ENCODE measurements at regions not wholly inside any gene's neighbourhood (a gene's known extent, or its start where the extent isn't known, plus 50 kb on each side); places are given as distances from the start of the nearest gene placed in this dataset.

DNA sequence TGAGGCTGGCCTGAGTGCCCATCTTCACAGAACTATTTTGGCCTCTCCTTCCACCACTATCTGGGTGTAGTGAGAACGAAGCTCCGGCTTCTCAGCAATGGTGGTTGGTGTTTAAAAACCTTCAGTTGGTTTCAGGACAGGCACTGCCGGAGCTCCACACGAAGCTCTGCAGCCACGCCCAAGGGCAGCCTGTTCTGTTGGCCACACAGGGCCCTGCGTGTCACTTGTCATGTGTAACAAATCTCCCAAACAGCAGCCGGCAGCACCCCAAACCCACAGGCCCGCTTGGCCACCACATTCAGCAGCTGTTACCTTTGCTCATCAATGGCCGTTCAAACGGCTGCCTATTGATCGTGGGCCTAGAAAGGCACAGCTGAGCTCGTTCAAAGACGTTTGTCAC is 97.5 kb downstream of the ERMARD start:
- H3K36me3 ChIP-seq (ENCODE audit: control insufficient read depth, low read depth, low read length) = no peaks in the 10 kb centered on the region
- H3K9ac ChIP-seq (ENCODE audit: low read length) = no peak overlapping the region
- H3K4me3 ChIP-seq (ENCODE audit: low read length) = no peak overlapping the region
- H3K27me3 ChIP-seq (ENCODE audit: control insufficient read depth, insufficient read depth, low read length) = no peaks in the 10 kb centered on the region
- H3K27ac ChIP-seq (ENCODE audit: low read length) = no peak overlapping the region
- H3K9me3 ChIP-seq (ENCODE audit: control insufficient read depth, low read depth, low read length) = no peaks in the 10 kb centered on the region
- H3K4me1 ChIP-seq (ENCODE audit: control insufficient read depth, low read depth, low read length) = no peaks in the 10 kb centered on the region

- Histone ChIP-seq H3K27ac (ENCODE audit: low read length) (no peak overlapping the region), H3K9ac (ENCODE audit: low read length) (no peak overlapping the region), H3K4me1 (ENCODE audit: control insufficient read depth, low read depth, low read length) (no peaks in the 10 kb centered on the region), H3K4me3 (ENCODE audit: low read length) (no peak overlapping the region), H3K27me3 (ENCODE audit: control insufficient read depth, insufficient read depth, low read length) (no peaks in the 10 kb centered on the region), H3K36me3 (ENCODE audit: control insufficient read depth, low read depth, low read length) (no peaks in the 10 kb centered on the region), H3K9me3 (ENCODE audit: control insufficient read depth, low read depth, low read length) (no peaks in the 10 kb centered on the region)
Measured at GRCh38 chr6:169847901-169848311, 96.5 kb downstream of the ERMARD start.

- Histone ChIP-seq H3K4me1 (ENCODE audit: control insufficient read depth, low read depth, low read length) (no peaks in the 10 kb centered on the region), H3K27me3 (ENCODE audit: control insufficient read depth, insufficient read depth, low read length) (no peaks in the 10 kb centered on the region), H3K4me3 (ENCODE audit: low read length) (no peak overlapping the region), H3K27ac (ENCODE audit: low read length) (no peak overlapping the region), H3K9me3 (ENCODE audit: control insufficient read depth, low read depth, low read length) (no peaks in the 10 kb centered on the region), H3K9ac (ENCODE audit: low read length) (no peak overlapping the region), H3K36me3 (ENCODE audit: control insufficient read depth, low read depth, low read length) (no peaks in the 10 kb centered on the region)
Measured at GRCh38 chr6:169847141-169847674, 95.8 kb downstream of the ERMARD start.

- no peaks in the 10 kb centered on the region for H3K9me3 ChIP-seq (ENCODE audit: control insufficient read depth, low read depth, low read length)
- H3K27ac ChIP-seq (ENCODE audit: low read length) = no peak overlapping the region
- H3K9ac ChIP-seq (ENCODE audit: low read length) = no peak overlapping the region
- H3K36me3 ChIP-seq (ENCODE audit: control insufficient read depth, low read depth, low read length) = no peaks in the 10 kb centered on the region
- no peak overlapping the region for H3K4me3 ChIP-seq (ENCODE audit: low read length)
- H3K27me3 ChIP-seq (ENCODE audit: control insufficient read depth, insufficient read depth, low read length) = no peaks in the 10 kb centered on the region
- no peaks in the 10 kb centered on the region for H3K4me1 ChIP-seq (ENCODE audit: control insufficient read depth, low read depth, low read length)
Measured at GRCh38 chr6:169846286-169847056, 95.0 kb downstream of the ERMARD start.

DNA sequence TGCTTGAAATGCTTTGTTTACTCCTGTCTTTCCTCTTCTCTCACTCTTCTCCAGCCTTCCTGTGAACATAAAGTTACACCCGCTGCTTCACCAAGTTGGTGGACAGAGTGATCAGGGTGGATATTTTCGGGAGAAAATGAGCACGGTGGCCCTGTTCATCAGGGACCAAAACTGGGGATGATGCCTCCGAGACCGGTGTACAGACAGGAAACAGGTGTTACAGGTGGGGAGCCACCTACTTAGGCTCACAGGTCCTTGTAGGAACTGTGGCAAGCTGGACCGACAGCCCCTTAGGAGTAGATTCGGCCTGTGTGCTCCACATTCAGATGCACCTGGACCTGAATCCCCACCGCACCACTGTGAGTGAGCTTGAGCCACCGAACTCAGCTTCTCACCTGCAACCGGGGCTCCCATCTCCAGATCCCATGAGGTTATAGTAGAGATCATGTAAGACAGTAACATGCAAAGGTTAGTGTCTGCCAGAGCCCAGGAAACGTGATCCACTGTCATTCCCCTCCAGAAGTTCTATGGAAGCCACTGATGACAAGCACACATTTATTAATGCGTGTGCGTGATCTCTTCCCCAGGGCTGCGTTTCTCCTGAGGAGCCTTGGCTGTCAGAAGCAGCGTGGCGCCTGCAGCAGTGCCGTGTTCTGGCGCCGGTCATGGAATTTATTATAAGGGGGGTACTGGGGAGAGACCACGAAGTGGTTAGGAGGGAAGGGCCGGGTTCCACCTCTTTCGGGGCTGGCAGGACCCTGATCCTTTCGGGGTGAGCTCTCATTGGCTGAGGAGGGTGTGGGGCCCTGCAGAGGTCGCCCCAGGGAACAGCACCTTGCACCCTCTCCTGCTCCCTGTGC is 94.2 kb downstream of the ERMARD start:
- Histone ChIP-seq H3K4me3 (ENCODE audit: low read length) (no peak overlapping the region), H3K4me1 (ENCODE audit: control insufficient read depth, low read depth, low read length) (no peaks in the 10 kb centered on the region), H3K27ac (ENCODE audit: low read length) (no peak overlapping the region), H3K9ac (ENCODE audit: low read length) (no peak overlapping the region), H3K36me3 (ENCODE audit: control insufficient read depth, low read depth, low read length) (no peaks in the 10 kb centered on the region), H3K27me3 (ENCODE audit: control insufficient read depth, insufficient read depth, low read length) (no peaks in the 10 kb centered on the region), H3K9me3 (ENCODE audit: control insufficient read depth, low read depth, low read length) (no peaks in the 10 kb centered on the region)

DNA sequence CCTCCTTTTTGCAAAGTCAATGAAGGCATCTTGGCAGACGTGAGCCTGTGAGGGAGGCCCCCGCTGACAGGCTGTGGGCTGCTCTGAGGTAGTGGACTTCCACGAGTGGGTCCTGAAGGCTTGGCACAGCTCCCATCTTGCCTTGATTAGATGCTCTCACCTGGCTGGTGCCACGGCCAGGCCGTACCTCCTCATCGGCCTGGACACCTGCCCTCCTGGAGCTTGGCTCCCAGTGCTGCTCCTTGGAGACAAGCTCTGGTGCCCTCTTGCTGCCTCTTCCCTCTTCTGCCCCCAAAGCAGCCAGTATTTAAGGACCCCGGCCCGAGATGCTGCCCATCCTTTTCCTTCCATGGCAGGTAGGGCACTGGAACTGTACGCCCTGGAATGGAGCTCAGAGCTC is 93.5 kb downstream of the ERMARD start:
- no peak overlapping the region for H3K27ac ChIP-seq (ENCODE audit: low read length)
- no peak overlapping the region for H3K9ac ChIP-seq (ENCODE audit: low read length)
- H3K4me3 ChIP-seq (ENCODE audit: low read length) = no peak overlapping the region
- H3K27me3 ChIP-seq (ENCODE audit: control insufficient read depth, insufficient read depth, low read length) = no peaks in the 10 kb centered on the region
- no peaks in the 10 kb centered on the region for H3K36me3 ChIP-seq (ENCODE audit: control insufficient read depth, low read depth, low read length)
- no peaks in the 10 kb centered on the region for H3K4me1 ChIP-seq (ENCODE audit: control insufficient read depth, low read depth, low read length)
- H3K9me3 ChIP-seq (ENCODE audit: control insufficient read depth, low read depth, low read length) = no peaks in the 10 kb centered on the region

GRCh38 chr6:169843991-169844390 is 92.6 kb downstream of the ERMARD start:
- Histone ChIP-seq H3K9me3 (ENCODE audit: control insufficient read depth, low read depth, low read length) (no peaks in the 10 kb centered on the region), H3K27ac (ENCODE audit: low read length) (no peak overlapping the region), H3K9ac (ENCODE audit: low read length) (no peak overlapping the region), H3K4me1 (ENCODE audit: control insufficient read depth, low read depth, low read length) (no peaks in the 10 kb centered on the region), H3K4me3 (ENCODE audit: low read length) (no peak overlapping the region), H3K27me3 (ENCODE audit: control insufficient read depth, insufficient read depth, low read length) (no peaks in the 10 kb centered on the region), H3K36me3 (ENCODE audit: control insufficient read depth, low read depth, low read length) (no peaks in the 10 kb centered on the region)

- H3K36me3 ChIP-seq (ENCODE audit: control insufficient read depth, low read depth, low read length) = no peaks in the 10 kb centered on the region
- no peak overlapping the region for H3K9ac ChIP-seq (ENCODE audit: low read length)
- no peaks in the 10 kb centered on the region for H3K4me1 ChIP-seq (ENCODE audit: control insufficient read depth, low read depth, low read length)
- H3K27ac ChIP-seq (ENCODE audit: low read length) = no peak overlapping the region
- H3K27me3 ChIP-seq (ENCODE audit: control insufficient read depth, insufficient read depth, low read length) = no peaks in the 10 kb centered on the region
- no peak overlapping the region for H3K4me3 ChIP-seq (ENCODE audit: low read length)
- no peaks in the 10 kb centered on the region for H3K9me3 ChIP-seq (ENCODE audit: control insufficient read depth, low read depth, low read length)
Measured at GRCh38 chr6:169843110-169843509, 91.7 kb downstream of the ERMARD start.

GRCh38 chr6:169841907-169842606 is 90.6 kb downstream of the ERMARD start:
- Histone ChIP-seq H3K27me3 (ENCODE audit: control insufficient read depth, insufficient read depth, low read length) (no peaks in the 10 kb centered on the region), H3K27ac (ENCODE audit: low read length) (no peak overlapping the region), H3K9me3 (ENCODE audit: control insufficient read depth, low read depth, low read length) (no peaks in the 10 kb centered on the region), H3K9ac (ENCODE audit: low read length) (no peak overlapping the region), H3K4me1 (ENCODE audit: control insufficient read depth, low read depth, low read length) (no peaks in the 10 kb centered on the region), H3K4me3 (ENCODE audit: low read length) (no peak overlapping the region), H3K36me3 (ENCODE audit: control insufficient read depth, low read depth, low read length) (no peaks in the 10 kb centered on the region)

GRCh38 chr6:169841251-169841650 is 89.8 kb downstream of the ERMARD start:
- Histone ChIP-seq H3K4me3 (ENCODE audit: low read length) (no peak overlapping the region), H3K9me3 (ENCODE audit: control insufficient read depth, low read depth, low read length) (no peaks in the 10 kb centered on the region), H3K36me3 (ENCODE audit: control insufficient read depth, low read depth, low read length) (no peaks in the 10 kb centered on the region), H3K9ac (ENCODE audit: low read length) (no peak overlapping the region), H3K27me3 (ENCODE audit: control insufficient read depth, insufficient read depth, low read length) (no peaks in the 10 kb centered on the region), H3K4me1 (ENCODE audit: control insufficient read depth, low read depth, low read length) (no peaks in the 10 kb centered on the region), H3K27ac (ENCODE audit: low read length) (no peak overlapping the region)

GRCh38 chr6:169839898-169840631 is 88.6 kb downstream of the ERMARD start:
- Histone ChIP-seq H3K9me3 (ENCODE audit: control insufficient read depth, low read depth, low read length) (no peaks in the 10 kb centered on the region), H3K27me3 (ENCODE audit: control insufficient read depth, insufficient read depth, low read length) (no peaks in the 10 kb centered on the region)

More at GRCh38 chr6:169839898-169840631, 88.6 kb downstream of the ERMARD start:
- no peak overlapping the region for H3K4me3 ChIP-seq (ENCODE audit: low read length)
- no peak overlapping the region for H3K27ac ChIP-seq (ENCODE audit: low read length)
- no peaks in the 10 kb centered on the region for H3K4me1 ChIP-seq (ENCODE audit: control insufficient read depth, low read depth, low read length)
- H3K9ac ChIP-seq (ENCODE audit: low read length) = no peak overlapping the region
- H3K36me3 ChIP-seq (ENCODE audit: control insufficient read depth, low read depth, low read length) = no peaks in the 10 kb centered on the region
